Epithelial cell of prostate (primary cell): ENCODE measurements at regions not wholly inside any gene's neighbourhood (a gene's known extent, or its start where the extent isn't known, plus 50 kb on each side); places are given as distances from the start of the nearest gene placed in this dataset.

Source experiments
- DNase-seq: peaks from one replicate; pipeline ENCODE4 v3.0.0-alpha.2; 2011; ENCODE audit warnings: low read depth, low spot score
- H3K27ac ChIP-seq: fragments of 450-650 bp; 2 replicates; pipeline ENCODE4 v1.5.1; 2017; ENCODE audit warnings: mild to moderate bottlenecking

- no peak for DNase-seq
- no peak overlapping the region for H3K27ac ChIP-seq
Measured at GRCh38 chr18:66156946-66157687, 406.3 kb downstream of the CDH7 start.

- DNase-seq, result no peak
Measured at GRCh38 chr18:66150650-66151049, 399.8 kb downstream of the CDH7 start.

GRCh38 chr18:66143029-66143428 is 392.2 kb downstream of the CDH7 start:
- H3K27ac ChIP-seq, result no peak overlapping the region
- DNase-seq, result no peak

More at GRCh38 chr18:66150650-66151049, 399.8 kb downstream of the CDH7 start:
- no peak overlapping the region for H3K27ac ChIP-seq

GRCh38 chr18:66141716-66142115 is 390.9 kb downstream of the CDH7 start:
- H3K27ac ChIP-seq, result no peak overlapping the region
- DNase-seq, result no peak

- no peak overlapping the region for H3K27ac ChIP-seq
Measured at GRCh38 chr18:66138642-66139041, 387.8 kb downstream of the CDH7 start.

GRCh38 chr18:66136039-66136438 is 385.2 kb downstream of the CDH7 start:
- no peak overlapping the region for H3K27ac ChIP-seq
- no peak for DNase-seq

More at GRCh38 chr18:66138642-66139041, 387.8 kb downstream of the CDH7 start:
- DNase-seq, result no peak

GRCh38 chr18:66129248-66129647 is 378.4 kb downstream of the CDH7 start:
- H3K27ac ChIP-seq, result no peak overlapping the region

GRCh38 chr18:66126266-66126665 is 375.5 kb downstream of the CDH7 start:
- H3K27ac ChIP-seq, result no peak overlapping the region
- DNase-seq, result no peak

More at GRCh38 chr18:66129248-66129647, 378.4 kb downstream of the CDH7 start:
- DNase-seq, result no peak

- no peak for DNase-seq
- H3K27ac ChIP-seq, result no peak overlapping the region
Measured at GRCh38 chr18:66124394-66124793, 373.6 kb downstream of the CDH7 start.

- DNase-seq, result no peak
- no peak overlapping the region for H3K27ac ChIP-seq
Measured at GRCh38 chr18:66119347-66119746, 368.5 kb downstream of the CDH7 start.

- H3K27ac ChIP-seq, result no peak overlapping the region
- DNase-seq, result no peak
Measured at GRCh38 chr18:66111018-66111417, 360.2 kb downstream of the CDH7 start.

GRCh38 chr18:66110607-66111006 is 359.8 kb downstream of the CDH7 start:
- DNase-seq, result no peak
- no peak overlapping the region for H3K27ac ChIP-seq

GRCh38 chr18:66109981-66110380 is 359.2 kb downstream of the CDH7 start:
- DNase-seq, result no peak
- H3K27ac ChIP-seq, result no peak overlapping the region

GRCh38 chr18:66107546-66107945 is 356.7 kb downstream of the CDH7 start:
- DNase-seq, result no peak

GRCh38 chr18:66105016-66105415 is 354.2 kb downstream of the CDH7 start:
- DNase-seq, result no peak
- H3K27ac ChIP-seq, result no peak overlapping the region

More at GRCh38 chr18:66107546-66107945, 356.7 kb downstream of the CDH7 start:
- no peak overlapping the region for H3K27ac ChIP-seq

- no peak for DNase-seq
- H3K27ac ChIP-seq, result no peak overlapping the region
Measured at GRCh38 chr18:66103550-66103949, 352.7 kb downstream of the CDH7 start.

- DNase-seq, result no peak
- H3K27ac ChIP-seq, result no peak overlapping the region
Measured at GRCh38 chr18:66083078-66083477, 332.3 kb downstream of the CDH7 start.

GRCh38 chr18:66078925-66079800 is 328.4 kb downstream of the CDH7 start:
- no peak for DNase-seq
- no peak overlapping the region for H3K27ac ChIP-seq

- DNase-seq, result no peak
- H3K27ac ChIP-seq, result no peak overlapping the region
Measured at GRCh38 chr18:66077066-66077465, 326.3 kb downstream of the CDH7 start.

- no peak for DNase-seq
- H3K27ac ChIP-seq, result no peak overlapping the region
Measured at GRCh38 chr18:66066191-66066590, 315.4 kb downstream of the CDH7 start.

GRCh38 chr18:66048406-66048805 is 297.6 kb downstream of the CDH7 start:
- DNase-seq, result no peak
- H3K27ac ChIP-seq, result no peak overlapping the region
